GM21786 (cell line): ENCODE measurements at regions not wholly inside any gene's neighbourhood (a gene's known extent, or its start where the extent isn't known, plus 50 kb on each side); places are given as distances from the start of the nearest gene placed in this dataset.
"Not testable (repeated sequence)": the region's sequence is repeated elsewhere in the genome, so short reads cannot be mapped to it uniquely, and the experiment has no call there.

ENCODE experiments used
- ATAC-seq: cut with Tn5 transposase; IDR thresholded peaks from one replicate; pipeline ENCODE4 v1.9.1; 2021; ENCODE audit not compliant: unreplicated experiment

DNA sequence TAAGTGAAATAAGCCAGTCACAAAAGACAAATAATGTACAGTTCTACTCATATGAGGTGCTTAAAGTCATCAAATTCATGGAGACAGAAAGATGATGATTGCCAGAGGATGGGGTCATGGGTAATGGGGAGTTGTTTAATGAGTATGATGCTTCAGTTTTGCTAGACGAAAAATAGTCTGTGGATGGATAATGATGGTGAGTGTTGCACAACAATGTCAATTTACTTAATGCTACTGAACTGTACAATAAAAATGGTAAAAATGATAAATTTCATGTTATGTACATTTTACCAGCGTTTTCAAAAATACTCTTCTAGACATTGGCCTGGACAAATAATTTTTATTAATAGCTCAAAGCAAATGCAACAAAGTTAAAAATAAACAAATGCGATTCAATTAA, 118.5 kb upstream of the KYNU start:
- ATAC-seq, result no peak

DNA sequence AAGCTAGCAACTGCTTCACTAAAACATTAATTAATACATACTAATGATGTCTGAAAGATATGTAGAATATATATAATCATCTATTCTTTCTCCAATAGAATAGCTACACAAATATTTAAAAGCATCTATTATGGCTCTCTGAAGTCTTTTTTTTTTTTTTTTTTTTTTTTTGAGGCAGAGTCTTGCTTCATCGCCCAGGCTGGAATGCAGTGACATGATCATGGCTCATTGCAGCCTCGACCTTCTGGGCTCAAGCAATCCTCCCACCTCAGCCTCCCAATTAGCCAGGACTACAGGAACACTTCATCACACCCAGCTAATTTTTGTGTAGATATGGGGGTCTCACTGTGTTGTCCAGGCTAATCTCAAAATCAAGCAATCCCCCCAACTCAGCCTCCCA, 120.4 kb upstream of the KYNU start:
- ATAC-seq, result no peak

DNA sequence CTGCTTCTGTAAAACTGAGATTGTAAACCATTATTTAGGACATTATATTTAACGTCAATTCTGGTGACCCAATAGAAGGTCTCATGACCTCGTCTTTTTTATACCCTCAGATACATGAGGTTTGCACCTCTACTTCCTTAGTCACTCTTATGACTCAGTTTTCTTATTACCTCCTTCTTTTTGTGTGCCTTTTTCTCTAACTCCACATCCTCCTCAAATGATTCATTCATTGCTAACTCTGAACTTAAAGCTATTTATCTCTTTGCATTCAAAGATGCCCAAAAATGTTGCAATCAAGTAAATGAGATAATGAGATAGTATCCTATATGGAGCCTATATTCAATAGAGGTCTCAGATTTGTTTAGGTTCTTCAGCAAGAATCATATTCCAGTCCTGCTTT, 121.0 kb upstream of the KYNU start:
- no peak for ATAC-seq

DNA sequence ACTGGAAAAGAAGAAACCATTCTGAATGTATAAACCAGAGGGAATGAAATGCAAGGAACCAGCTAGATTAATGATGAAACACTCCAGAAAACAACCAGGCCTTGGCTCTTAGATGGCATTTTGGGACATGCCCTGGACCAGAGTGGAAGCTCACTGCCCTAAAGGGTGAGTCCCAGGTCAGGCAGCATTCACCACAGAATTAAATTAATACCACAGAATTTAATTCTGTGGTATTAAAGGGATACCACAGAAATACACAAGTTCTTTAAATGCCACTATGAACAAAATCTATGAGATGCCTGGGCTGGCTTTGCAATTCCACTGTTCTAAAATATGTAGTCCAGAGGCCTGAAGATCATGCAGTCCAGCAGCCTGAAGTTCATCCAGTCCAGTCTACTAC, 122.3 kb upstream of the KYNU start:
- ATAC-seq, result no peak

DNA sequence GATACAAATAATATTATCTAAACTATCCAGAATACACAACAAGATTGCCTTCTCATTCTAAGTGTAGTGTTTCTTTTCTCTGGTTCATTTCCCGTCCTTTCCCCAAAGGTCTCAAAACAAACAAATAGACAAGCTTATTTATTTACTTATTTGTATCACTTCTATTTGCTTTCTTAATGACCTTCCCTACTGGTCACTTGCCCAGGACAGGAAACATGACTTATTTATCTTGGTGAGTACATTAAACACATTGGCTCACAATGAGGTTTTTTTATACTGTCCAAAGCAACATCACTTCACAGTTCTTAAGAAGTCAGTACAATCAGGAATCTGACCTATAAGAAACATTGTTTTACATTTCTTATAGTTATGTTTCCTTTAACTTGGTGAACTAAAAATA, 123.3 kb upstream of the KYNU start:
- ATAC-seq, result no peak

DNA sequence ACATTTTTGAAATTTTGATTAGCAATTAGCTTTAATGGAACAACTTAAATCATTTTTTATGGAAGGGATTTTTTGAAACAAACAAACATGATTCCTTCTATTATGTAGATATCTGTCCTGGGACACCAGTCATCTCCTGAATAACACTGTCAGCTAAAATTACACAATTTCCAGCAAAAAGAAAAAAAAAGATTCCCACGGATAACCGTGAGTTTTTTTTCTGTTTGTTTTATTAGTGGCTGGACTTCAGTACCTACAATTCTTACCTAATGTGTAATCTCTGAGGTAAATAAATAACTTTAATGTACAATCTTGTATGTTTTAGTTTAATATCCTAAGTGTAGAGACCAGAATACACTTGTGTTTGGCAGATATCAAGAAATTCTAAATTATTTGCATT, 126.6 kb upstream of the KYNU start:
- no peak for ATAC-seq

DNA sequence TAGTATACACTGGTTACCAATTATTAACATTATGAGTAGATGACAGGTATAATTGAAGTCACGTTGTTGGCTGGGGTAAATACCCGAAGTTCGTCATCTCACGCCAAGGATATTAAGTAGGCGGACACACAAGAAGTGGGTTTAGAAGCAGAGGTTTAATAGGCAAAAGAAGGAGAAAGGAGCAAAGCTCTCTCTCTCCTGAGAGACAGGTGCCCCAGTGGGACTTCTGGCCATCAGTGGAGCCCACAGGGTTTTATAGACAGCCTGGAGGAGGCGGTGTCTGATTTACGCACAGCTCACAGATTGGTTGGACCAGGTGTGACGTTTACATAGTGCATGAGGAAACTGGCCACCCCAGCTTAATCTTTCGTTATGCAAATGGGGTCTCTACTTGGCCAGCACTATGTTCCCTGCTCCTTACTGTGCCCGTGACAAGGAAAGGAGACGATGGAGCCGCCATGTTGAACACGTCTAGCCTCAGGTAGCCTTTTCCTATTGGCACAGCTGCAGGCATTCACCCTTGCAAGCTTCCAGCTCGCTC, 128.8 kb upstream of the KYNU start:
- no peak for ATAC-seq

DNA sequence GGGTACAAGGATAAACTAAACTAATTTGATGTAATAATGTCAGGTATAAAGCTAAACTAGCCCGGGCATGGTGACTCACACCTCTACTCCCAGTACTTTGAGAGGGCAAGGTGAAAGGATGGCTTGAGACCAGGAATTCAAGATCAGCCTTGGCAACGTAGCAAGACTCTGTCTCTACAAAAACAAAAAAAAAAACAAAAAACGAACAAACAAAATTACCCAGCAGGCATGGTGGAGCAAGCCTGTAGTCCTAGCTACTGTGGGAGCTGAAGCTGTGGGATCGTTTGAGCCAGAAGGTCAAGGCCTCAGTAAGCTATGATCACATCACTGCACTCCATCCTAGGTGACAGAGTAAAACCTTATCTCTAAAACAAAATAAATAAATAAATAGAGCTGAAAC, 131.8 kb upstream of the KYNU start:
- no peak for ATAC-seq

DNA sequence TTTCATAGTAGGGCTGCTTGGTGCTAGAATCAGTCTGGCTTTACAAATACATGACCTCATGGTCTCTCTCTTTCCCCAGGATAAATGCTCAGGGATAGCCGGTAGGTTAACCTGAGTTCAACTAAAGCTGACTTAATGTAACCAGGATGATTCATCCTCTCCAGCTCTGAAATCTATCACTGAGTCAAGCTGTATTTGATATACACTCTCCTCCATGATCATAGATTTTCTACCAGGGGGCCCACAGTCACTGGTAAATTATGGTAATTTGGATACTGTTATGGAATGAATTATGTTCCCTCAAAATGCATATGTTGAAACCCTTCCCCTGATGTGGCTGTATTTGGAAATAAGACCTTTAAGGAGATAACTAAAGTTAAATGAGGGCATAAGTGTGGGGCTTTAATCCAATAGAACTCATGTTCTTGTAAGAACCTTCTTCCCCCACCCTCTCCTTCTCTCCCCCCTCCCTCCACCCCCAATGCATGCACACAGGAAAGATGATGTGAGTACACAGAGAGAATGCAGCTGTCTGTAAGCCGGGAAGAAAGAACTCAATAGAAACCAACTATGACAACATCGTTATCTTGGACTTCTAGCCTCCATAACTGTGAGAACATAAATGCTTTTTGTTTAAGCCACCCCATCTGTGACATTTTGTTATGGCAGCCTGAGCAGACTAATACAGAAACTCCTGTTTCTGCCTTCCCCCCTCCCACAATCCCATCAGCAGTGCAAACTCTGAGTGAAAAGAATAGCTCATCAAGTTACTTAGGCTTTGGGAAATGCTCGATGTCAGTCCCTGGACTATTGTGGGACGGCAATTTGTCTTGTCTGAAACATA, 134.9 kb upstream of the KYNU start:
- ATAC-seq, result no peak

DNA sequence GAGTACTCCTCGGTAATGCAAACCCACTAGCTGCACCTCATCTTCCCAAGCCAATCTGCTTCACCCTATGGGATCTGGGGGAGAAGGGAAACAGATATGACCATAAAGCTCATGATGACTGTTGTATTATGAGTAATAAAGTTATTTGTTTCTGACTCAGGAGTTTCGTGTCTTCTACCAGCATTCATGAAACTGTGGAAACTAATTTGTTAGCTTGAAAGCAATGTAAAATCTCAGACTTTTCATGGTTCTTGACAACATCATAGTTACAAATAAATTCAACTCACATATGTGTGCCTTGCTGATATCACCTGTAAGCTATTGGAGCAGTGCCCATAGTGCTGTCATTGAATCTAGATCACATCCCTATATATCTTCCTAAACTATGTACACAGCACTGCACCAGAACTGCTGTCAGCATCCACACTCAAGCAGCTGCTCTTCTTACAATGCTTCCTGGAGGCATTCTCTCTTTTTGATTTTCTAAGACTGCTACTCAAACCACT, 135.6 kb upstream of the KYNU start:
- ATAC-seq, result no peak

DNA sequence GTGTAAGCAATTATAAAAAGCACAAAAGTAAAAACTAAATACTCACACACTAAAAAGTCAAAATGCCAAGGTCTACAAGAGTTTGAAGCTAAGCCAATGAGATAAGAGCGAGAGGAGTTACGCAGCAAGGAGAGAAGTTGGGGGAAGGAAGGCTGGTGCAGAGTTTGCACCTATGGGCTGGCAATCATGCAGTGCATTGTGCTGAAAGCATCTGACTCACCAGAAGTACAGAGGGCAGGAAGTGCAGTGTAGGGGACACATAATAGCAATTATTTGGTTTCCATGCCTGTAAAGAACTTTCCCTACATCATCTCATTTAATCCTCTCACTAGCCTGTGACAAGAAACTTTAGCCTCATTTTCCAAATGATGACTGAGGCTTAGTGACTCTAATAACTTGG, 142.7 kb upstream of the KYNU start:
- no peak for ATAC-seq

DNA sequence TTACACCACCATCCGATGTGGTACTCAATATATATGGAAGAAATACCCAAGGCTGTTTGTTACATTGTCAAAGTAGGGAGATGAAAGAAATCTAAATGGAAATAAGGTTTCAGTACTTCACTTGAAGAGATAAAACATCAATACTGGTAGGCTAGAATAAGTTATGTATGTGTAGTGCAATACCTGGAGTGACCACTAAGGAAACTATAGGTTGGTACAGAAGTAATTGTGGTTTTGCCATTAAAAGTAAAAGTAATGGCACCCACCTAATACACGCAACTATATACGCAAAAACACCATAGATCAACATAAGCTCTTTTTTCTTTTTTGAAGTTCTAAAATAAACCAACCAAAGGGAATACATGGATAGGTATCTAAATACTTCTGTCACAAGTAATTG, 143.2 kb upstream of the KYNU start:
- ATAC-seq, result no peak

DNA sequence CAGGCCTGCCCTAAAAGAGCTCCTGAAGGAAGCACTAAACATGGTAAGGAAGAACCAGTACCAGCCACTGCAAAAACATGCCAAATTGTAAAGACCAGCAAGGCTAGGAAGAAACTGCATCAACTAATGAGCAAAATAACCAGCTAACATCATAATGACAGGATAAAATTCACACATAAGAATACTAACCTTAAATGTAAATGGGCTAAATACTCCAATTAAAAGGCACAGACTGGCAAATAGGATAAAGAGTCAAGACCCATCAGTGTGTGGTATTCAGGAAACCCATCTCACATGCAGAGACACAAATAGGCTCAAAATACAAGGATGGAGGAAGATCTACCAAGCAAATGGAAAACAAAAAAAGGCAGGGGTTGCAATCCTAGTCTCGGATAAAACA, 147.7 kb upstream of the KYNU start:
- not testable (repeated sequence) for ATAC-seq

DNA sequence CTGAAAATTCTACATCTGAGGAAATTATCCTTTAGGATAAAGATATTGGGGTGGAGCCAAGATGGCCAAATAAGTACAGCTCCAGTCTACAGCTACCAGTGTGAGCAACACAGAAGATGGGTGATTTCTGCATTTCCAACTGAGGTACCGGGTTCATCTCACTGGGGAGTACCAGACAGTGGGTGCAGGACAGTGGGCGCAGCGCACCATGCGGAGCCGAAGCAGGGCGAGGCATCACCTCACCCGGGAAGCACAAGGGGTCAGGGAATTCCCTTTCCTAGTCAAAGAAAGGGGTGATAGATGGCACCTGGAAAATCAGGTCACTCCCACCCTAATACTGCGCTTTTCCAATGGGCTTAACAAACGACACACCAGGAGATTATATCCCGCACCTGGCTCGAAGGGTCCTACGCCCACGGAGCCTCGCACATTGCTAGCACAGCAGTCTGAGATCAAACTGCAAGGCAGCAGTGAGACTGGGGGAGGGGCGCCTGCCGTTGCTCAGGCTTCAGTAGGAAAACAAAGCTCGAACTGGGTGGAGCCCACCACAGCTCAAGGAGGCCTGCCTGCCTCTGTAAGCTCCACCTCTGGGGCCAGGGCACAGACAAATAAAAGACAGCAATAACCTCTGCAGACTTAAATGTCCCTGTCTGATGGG, 149.5 kb upstream of the KYNU start:
- ATAC-seq, result not testable (repeated sequence)

DNA sequence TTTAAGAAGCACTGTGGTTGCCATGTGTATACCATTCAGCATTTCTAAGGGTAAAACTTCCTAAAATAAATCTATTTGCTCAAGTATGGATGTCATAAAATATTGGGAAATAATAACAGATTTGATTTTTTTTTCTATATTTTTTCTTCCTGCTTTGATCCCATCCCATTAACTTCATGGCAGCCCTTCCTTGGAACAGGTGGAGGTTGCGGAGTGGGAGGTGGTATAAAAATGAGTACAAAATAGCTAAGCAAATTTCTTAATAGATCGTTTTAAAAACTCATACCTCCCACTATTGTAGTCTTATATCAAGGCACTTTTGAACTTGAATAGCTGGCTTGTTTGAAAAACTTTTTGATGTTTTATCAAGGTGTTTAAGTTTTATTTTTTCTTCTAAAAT, 152.1 kb upstream of the KYNU start:
- no peak for ATAC-seq

DNA sequence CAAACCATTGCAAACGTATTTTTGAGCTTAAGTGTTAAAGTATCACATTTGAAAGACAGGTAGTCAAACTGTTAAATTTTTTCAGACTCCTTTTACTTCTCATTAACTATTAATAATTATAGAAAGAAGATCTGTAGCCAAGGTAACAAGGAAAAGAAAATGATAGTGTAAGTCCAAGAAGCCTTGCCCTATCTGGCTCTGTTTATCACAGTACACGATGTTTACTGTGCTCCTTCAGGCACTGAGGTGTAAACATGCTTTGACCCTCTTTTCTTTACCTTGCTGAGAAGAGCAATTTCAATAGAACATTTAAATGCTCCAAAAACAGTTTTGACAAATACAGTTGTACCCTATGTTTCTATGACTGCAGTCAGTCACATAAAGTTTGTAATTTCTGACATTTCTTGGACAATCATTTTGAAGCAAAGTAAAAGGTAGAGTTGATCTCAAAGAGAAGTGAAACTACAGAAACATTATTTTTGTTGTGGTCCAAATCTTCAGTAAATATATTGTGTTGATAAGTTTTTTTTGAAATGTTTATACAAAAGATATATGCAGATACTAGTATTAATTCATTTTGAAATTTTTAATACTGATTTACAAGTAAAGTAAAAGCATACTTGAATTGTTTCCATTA, 152.6 kb upstream of the KYNU start:
- peak; percentile 49 for ATAC-seq

DNA sequence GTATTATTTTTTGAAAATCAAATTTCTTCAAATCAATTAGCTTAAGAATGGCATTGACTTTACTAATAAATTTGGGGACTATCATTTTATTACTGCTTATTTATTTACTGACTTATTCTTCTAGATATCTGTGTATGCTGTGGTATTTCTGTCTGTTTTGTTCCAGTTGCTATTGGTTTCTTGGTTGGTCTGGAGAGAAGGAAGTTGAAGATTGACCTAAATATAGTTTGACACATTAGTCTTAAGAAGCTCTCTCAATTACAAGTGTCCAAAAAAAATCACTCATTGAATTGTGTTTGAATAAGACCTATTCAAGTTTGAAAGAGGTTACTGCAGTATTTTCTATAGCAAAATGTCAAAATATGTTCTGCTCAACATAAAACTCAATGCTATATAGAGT, 153.3 kb upstream of the KYNU start:
- peak; percentile 40 for ATAC-seq

DNA sequence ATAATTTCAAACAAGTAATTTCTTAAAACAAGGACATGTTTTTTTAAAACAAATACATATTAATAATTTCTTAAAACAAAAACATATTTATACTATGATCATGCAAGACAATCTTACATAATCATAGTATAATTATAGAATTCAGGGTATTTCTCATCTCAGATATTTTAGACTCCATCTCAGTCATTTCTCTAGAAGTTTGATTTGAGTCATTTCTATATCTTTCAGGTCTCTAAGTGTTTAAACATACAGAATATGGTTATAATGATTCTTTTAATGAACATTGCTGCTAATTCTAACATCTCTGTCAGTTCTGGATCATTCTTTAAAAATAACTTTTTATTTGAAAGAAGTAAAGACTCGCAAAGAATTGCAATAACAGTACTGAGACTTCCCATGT, 154.2 kb upstream of the KYNU start:
- ATAC-seq, result no peak

DNA sequence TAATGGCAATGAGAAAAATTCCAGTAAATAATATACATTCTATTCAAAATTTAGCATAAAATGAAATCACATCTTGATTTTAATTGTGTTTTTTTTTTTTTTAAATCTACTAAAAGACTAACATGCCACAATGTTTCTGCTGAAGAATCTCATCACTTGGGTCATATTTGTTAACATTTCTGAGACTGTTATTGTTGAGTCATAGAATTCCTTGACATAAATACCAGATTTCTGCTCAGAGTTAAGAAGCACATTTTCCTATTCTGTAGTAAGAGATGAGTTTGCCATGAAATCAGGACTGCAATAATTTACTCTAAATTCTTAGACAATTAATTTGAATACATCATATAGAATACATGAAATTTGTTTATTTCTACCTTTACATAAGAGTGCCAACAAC, 154.9 kb upstream of the KYNU start:
- ATAC-seq, result no peak

DNA sequence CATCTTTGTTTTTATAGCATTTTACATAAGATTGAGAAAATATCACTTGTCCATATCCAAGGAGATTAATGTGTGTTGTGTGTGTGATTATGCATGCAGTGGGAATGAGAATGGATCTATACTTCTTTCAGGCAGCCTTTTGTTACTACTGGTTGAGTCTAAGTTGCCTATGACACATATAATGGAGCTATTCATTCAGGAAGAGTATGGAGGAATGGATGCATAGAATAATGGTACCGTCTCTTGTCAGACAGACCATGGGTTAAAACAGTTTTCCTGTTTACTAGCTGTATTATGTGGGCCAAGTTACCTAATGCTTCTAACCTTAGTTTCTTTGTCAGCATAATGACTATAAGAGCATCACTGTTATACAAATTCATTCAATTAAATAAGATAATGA, 155.4 kb upstream of the KYNU start:
- ATAC-seq, result no peak

DNA sequence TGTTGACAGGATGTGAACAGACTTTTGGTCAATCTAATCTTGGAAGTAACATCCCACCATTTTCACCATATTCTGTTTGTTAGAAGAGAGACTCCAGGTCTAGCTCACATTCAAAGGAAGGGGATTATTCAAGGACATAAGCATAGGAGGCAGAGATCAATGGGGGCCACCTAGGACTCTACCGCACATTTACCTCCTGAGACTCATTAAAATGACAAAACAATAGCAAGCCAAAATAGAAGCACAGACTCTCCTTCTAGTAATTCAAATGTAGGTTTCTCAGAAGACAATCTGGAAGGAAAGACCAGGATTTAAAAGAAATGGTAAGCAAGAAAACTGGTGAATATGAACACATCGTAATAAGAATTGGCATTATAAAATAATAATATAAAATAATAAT, 156.4 kb upstream of the KYNU start:
- ATAC-seq, result no peak
